ENCODE measurements at regions not wholly inside any gene's neighbourhood (a gene's known extent, or its start where the extent isn't known, plus 50 kb on each side); places are given as distances from the start of the nearest gene placed in this dataset.

DNA sequence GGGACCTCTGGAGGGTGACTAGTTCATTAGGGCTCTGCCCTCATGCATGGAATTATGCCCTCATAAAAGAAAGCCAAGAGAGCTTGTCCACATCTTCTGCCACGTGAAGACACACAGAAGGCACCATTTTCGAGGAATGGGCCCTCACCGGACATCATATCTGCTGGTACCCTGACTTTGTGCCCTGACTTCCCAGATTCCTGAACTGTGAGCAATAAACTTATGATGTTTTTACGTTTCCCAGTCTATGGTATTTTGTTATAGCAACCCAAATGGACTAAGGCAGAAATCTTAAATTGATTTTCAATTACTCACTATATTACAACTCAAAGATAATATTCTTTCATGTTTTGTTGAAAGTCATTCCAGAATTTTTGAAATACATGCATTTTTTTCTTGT, 163.8 kb upstream of the PAPPA start:
- no peak overlapping the region for H3K4me3 Mint-ChIP-seq
- H3K4me1 Mint-ChIP-seq: no peaks in the 10 kb centered on the region
- peaks cover 2% of the 10 kb centered on the region for H3K9me3 Mint-ChIP-seq
- peaks cover 4% of the 10 kb centered on the region for H3K27me3 Mint-ChIP-seq
- no peak overlapping the region for H3K27ac Mint-ChIP-seq
- H3K36me3 Mint-ChIP-seq: no peaks in the 10 kb centered on the region
- ATAC-seq: no peak

DNA sequence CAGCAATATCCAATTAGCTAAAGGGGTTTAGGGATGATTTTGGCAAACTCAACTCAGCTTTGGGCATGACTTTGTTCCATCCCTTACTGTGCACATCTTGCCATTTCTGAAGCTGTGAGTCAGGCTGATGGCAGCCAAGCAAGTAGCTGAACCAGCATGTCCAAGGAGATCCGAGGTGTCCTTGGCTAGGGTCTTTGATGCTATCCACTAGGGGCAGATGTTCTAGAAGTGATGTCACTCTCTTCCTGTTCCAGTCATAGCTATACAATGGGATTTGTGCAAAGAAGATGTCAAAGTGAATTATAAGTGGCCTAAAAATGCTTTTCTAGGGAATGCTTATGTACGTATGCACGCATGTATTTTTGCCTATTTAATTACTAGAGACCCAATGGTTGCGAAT, 160.8 kb upstream of the PAPPA start:
- Mint-ChIP-seq H3K27ac (no peak overlapping the region), H3K4me3 (no peak overlapping the region), H3K4me1 (no peaks in the 10 kb centered on the region), H3K9me3 (no peaks in the 10 kb centered on the region), H3K36me3 (no peaks in the 10 kb centered on the region), H3K27me3 (peaks cover 9% of the 10 kb centered on the region)
- ATAC-seq: no peak

DNA sequence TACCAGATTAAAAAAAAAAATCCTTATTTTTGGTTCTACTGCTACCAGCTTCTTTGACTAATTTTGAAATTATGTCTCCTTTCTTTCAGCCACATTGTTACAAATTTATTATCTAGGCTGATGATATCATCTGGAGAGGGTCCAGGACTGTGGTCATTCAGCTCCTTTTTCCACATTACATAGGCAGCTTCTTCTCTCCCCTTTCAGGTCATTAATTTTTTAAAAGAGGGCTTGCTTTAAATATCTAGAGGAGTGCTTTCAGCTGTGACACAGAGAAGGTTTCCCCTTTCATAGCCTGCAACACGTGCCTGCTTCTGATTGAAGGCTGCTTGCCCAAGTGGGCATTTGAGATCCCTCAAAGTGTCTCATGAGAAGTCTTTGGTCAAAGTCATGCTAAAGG, 155.7 kb upstream of the PAPPA start:
- Mint-ChIP-seq H3K4me3 (no peak overlapping the region), H3K4me1 (no peaks in the 10 kb centered on the region), H3K36me3 (no peaks in the 10 kb centered on the region), H3K27ac (no peak overlapping the region), H3K9me3 (peaks cover 4% of the 10 kb centered on the region), H3K27me3 (peaks cover 9% of the 10 kb centered on the region)
- no peak for ATAC-seq

DNA sequence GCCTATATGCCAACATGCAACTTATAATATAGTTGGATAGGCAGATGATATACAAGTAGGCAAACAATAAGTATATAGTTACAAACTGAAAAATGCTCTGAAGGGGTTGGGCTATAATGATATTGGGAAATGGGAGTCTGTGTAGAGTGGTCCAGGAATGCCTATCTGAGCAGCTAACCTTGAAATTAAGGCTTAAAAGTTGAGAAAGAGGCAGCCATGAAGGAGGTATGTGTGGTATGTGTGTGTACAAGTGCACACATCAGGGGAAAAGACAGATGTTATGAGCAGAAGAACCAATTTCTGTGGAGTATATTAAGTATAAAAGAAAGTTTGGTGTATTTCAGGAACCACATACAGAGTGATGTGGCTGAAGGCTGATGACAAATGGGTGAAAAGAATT, 154.9 kb upstream of the PAPPA start:
- H3K27me3 Mint-ChIP-seq: peaks cover 9% of the 10 kb centered on the region
- no peak for ATAC-seq
- H3K4me1 Mint-ChIP-seq: no peaks in the 10 kb centered on the region
- H3K36me3 Mint-ChIP-seq: no peaks in the 10 kb centered on the region
- H3K9me3 Mint-ChIP-seq: peaks cover 4% of the 10 kb centered on the region
- H3K4me3 Mint-ChIP-seq: no peak overlapping the region
- no peak overlapping the region for H3K27ac Mint-ChIP-seq

DNA sequence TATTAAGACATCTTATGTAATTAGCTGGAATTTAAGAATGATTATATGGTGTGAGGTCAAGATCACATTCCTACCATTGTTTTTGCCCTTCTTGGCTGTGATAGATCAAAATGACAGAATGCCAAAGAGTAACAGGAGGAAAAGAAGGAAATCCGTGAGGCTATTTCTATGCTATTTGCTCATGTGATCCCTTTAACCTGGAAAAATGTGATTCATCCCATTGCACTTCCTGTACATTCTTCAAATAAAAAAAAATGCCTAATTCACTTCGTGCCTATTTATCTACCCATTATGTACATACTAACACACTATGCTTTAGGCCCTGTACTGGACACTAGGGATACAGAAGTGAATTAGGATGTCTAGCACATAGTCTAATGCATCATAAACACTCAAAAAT, 154.1 kb upstream of the PAPPA start:
- H3K4me3 Mint-ChIP-seq: no peak overlapping the region
- H3K9me3 Mint-ChIP-seq: peaks cover 4% of the 10 kb centered on the region
- peaks cover 8% of the 10 kb centered on the region for H3K27me3 Mint-ChIP-seq
- no peaks in the 10 kb centered on the region for H3K4me1 Mint-ChIP-seq
- ATAC-seq: no peak
- H3K27ac Mint-ChIP-seq: no peak overlapping the region
- H3K36me3 Mint-ChIP-seq: no peaks in the 10 kb centered on the region

DNA sequence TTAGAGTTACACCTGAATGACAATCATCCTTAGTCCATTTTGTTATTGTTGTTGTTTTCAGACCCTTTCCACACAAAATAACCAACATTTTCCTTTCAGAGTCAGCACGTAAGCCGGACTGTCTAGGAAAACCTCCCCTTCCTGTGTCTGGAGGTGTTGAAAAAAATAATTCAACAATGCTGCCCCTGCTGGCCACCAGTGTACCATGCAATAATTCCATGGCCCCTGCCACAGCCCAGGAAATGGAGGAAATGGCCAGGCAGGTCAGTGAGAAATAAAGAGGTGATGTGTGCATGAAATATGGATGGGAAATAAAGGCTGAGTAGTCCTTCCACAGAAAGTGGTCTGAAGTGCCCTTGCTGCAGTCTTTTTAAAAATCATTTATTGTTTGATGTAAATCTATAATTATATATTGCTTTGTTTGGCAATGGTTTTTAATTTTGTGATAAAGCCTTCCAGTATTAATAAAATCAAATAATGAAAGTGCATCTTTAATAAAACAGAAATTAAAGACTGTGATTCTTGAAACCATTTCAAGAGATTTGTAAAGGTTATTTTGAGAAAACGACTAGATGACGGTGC, 152.8 kb upstream of the PAPPA start:
- Mint-ChIP-seq H3K36me3 (no peaks in the 10 kb centered on the region), H3K4me1 (no peaks in the 10 kb centered on the region), H3K27ac (no peak overlapping the region), H3K4me3 (no peak overlapping the region), H3K27me3 (no peaks in the 10 kb centered on the region), H3K9me3 (peaks cover 4% of the 10 kb centered on the region)
- ATAC-seq: no peak

DNA sequence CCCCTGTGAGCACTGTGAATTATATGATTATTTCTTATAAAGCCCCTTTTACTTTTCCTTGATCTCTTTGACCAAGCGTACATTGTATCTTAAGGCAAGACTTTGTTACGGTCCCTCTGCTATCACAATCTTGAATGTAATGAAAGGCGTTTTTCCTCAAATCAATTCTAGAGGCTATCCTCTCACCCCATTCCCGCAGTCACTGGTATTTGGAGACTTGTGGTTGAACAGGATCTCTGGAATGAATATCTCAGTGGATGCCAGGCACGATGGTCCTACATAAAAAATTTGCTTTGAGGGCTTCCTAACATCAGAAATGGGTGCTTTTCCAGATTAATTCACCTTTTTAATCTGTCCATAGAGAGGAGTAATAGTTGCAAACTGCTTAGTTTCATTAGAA, 151.4 kb upstream of the PAPPA start:
- Mint-ChIP-seq H3K4me1 (no peaks in the 10 kb centered on the region), H3K9me3 (peaks cover 4% of the 10 kb centered on the region), H3K27ac (no peak overlapping the region), H3K27me3 (no peaks in the 10 kb centered on the region), H3K36me3 (no peaks in the 10 kb centered on the region), H3K4me3 (no peak overlapping the region)
- no peak for ATAC-seq

DNA sequence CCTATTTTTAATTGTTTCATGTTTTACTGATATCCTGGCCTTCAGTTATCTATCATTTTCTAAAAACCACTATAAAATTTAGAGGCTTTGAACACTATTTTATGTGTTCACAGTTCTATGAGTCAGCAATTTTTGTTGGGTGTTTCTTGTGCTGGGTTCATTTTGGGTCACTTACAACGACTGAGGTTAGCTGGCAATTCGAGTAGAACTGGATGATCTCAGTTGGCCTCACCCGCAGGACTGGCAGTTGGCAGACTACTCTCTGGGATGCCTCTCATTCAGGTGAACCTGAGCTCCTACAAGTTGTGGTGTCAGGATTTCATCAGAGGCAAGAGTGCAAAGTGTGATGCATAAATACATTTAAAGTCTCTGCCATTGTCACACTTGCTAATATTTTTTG, 151.0 kb upstream of the PAPPA start:
- no peak for ATAC-seq
- Mint-ChIP-seq H3K4me3 (no peak overlapping the region), H3K9me3 (peaks cover 4% of the 10 kb centered on the region), H3K27me3 (no peaks in the 10 kb centered on the region), H3K4me1 (no peaks in the 10 kb centered on the region), H3K27ac (no peak overlapping the region), H3K36me3 (no peaks in the 10 kb centered on the region)

DNA sequence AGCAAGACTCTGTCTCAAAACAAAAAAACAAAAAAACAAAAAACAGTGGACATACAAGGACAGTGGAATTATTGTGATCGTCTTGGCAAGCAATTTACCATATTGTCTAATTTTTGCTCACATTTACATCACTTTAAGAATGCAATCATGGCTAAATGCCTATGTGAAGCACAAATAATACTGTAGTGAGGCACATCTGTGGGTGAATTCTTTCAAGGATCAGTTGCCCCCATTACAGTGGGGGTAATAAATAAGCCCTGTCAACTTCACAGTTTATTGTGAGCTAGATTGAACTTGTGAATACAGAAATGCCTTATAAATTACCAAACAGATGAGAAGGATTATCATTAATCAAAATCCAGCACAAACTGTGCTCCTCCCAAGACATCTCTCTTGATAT, 150.2 kb upstream of the PAPPA start:
- Mint-ChIP-seq H3K9me3 (peaks cover 4% of the 10 kb centered on the region), H3K36me3 (no peaks in the 10 kb centered on the region), H3K27me3 (no peaks in the 10 kb centered on the region), H3K4me1 (no peaks in the 10 kb centered on the region), H3K27ac (no peak overlapping the region), H3K4me3 (no peak overlapping the region)
- no peak for ATAC-seq

DNA sequence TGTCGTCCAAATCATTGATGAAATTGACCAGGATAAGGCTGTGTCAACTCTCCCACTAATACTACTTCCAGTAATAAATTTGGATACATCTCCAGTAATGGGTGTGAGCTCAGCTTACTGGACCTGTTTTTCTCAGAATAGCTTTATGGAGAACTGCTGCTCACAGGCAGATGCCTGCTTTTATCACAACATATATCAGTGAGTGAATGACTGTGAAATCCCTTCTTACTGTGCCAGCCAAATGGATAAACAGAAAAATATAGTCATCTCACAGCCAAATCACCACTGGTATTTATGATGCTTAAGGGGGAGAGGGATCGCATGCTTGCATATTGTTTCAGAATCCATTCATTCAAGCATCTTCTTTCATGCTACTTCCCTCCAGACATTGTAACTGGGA, 148.4 kb upstream of the PAPPA start:
- no peaks in the 10 kb centered on the region for H3K27me3 Mint-ChIP-seq
- no peaks in the 10 kb centered on the region for H3K36me3 Mint-ChIP-seq
- ATAC-seq: no peak
- H3K27ac Mint-ChIP-seq: no peak overlapping the region
- peaks cover 5% of the 10 kb centered on the region for H3K9me3 Mint-ChIP-seq
- H3K4me3 Mint-ChIP-seq: no peak overlapping the region
- no peaks in the 10 kb centered on the region for H3K4me1 Mint-ChIP-seq

DNA sequence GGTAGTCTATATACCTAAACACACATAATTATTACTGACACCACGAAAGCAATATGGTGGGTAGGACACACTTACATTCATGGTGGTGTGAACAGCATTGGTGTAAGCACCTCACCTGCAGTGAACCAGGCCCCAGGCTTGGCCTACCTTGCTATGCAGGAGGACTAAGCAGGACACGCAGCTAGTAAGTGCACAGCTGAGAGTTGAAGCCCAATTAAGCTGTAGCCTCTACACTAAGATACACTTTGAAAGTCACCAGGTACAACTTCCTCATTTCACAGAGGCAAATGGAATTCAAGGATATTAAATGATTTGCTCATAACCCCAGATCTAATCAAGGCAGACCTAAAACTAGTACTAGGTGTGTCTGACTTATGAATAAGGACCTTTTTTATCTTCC, 145.8 kb upstream of the PAPPA start:
- Mint-ChIP-seq H3K27ac (no peak overlapping the region), H3K9me3 (peaks cover 6% of the 10 kb centered on the region), H3K4me3 (no peak overlapping the region), H3K4me1 (no peaks in the 10 kb centered on the region), H3K27me3 (no peaks in the 10 kb centered on the region), H3K36me3 (no peaks in the 10 kb centered on the region)
- no peak for ATAC-seq

DNA sequence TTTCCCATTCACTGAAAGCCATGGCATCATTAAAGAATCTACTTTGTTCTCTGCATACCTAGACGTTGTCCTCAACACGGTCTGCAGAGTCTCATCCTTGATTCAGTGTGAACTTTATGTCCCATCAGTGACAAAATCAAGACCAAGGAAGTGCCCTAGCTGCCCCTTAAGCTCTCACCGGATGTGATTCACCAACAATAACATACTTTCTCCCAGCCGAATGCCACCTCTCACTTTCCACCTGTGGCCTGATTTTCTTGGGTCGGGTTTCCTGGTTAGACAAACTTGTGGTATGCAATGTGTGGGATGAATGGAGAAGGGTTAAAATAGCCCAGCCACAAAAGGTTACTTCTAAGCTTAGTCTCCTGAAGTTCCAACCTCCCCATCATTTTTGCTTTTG, 145.3 kb upstream of the PAPPA start:
- Mint-ChIP-seq H3K27me3 (no peaks in the 10 kb centered on the region), H3K27ac (no peak overlapping the region), H3K4me3 (no peak overlapping the region), H3K36me3 (no peaks in the 10 kb centered on the region), H3K4me1 (no peaks in the 10 kb centered on the region), H3K9me3 (peaks cover 6% of the 10 kb centered on the region)
- no peak for ATAC-seq

DNA sequence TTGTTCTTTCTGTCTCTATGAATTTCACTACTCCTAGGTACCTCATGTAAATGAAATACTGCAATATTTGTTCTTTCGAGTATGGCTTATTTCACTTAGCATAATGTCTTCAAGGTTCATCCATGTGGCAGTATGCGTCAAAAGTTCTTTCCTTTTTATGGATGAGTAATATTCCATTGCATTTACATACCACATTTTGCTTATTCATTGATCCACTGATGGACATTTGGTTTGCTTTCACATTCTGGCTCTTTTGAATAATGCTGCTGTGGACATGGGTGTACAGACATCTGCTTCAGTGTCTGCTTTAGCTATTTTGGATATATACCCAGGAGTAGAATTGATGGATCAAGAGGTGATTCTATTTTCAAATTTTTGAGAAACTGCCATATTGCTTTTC, 144.2 kb upstream of the PAPPA start:
- H3K36me3 Mint-ChIP-seq: no peaks in the 10 kb centered on the region
- H3K9me3 Mint-ChIP-seq: peaks cover 6% of the 10 kb centered on the region
- H3K4me3 Mint-ChIP-seq: no peak overlapping the region
- H3K27ac Mint-ChIP-seq: no peak overlapping the region
- ATAC-seq: no peak
- H3K4me1 Mint-ChIP-seq: no peaks in the 10 kb centered on the region
- no peaks in the 10 kb centered on the region for H3K27me3 Mint-ChIP-seq

DNA sequence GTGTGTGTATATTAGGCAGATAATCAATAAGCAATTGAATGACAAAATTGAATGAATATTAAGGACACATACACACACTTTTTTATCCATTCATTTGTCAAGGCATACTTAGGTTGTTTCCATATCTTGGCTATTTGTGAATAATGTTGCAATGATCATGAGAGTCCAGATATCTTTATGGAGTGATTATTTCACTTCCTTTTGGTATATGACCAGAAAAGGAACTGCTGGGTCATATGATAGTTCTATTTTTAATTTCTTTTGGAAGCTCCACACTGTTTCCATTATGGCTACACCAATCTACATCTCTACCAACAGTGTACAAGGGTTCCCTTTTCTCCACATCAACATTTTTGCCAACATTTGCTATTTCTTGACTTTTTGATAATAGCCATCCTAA, 137.7 kb upstream of the PAPPA start:
- H3K27me3 Mint-ChIP-seq: no peaks in the 10 kb centered on the region
- H3K9me3 Mint-ChIP-seq: peaks cover 9% of the 10 kb centered on the region
- no peak for ATAC-seq
- H3K4me3 Mint-ChIP-seq: no peak overlapping the region
- no peak overlapping the region for H3K27ac Mint-ChIP-seq
- H3K36me3 Mint-ChIP-seq: no peaks in the 10 kb centered on the region
- no peaks in the 10 kb centered on the region for H3K4me1 Mint-ChIP-seq

DNA sequence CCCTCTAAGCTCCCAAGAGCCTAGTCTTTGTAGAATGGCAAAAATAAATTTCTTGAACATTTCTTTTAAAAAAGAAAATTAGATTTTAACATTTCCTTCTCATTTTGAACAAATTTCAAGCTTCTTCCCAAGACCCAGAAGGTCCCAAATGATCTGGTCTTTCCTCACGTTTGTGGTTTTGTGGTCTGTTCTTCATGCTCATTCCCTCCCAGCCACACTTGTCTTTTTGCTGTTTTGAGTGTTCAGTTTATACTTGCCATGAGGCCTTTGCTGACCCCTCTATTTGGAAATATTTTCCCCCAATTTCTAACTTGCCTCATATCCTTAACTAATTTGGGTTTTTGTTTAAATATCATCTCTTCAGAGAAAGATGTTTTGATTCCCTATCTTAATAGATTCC, 133.4 kb upstream of the PAPPA start:
- H3K27me3 Mint-ChIP-seq: no peaks in the 10 kb centered on the region
- no peaks in the 10 kb centered on the region for H3K36me3 Mint-ChIP-seq
- H3K27ac Mint-ChIP-seq: no peak overlapping the region
- H3K4me3 Mint-ChIP-seq: no peak overlapping the region
- no peak for ATAC-seq
- peaks cover 9% of the 10 kb centered on the region for H3K9me3 Mint-ChIP-seq
- no peaks in the 10 kb centered on the region for H3K4me1 Mint-ChIP-seq

DNA sequence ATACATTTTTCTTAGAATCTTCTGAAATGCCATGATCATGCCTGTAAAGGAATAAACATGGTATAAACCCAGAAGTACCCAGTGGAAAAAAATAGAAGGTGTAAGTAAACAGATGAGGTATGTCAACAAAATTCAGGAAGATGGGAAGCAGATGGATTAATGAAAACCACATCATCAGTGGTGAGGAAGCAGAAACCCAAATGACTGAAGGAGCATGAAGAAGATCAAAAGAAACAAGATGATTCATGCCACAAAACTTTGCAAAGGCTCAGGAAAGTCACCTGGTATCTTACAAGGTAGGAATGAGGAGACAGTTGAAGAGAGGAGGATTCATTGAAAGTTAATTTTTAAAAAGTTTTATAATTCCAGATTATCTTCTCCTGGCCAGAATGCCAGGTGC, 132.8 kb upstream of the PAPPA start:
- Mint-ChIP-seq H3K4me3 (no peak overlapping the region), H3K27ac (no peak overlapping the region), H3K4me1 (no peaks in the 10 kb centered on the region), H3K9me3 (peaks cover 6% of the 10 kb centered on the region), H3K36me3 (no peaks in the 10 kb centered on the region), H3K27me3 (no peaks in the 10 kb centered on the region)
- no peak for ATAC-seq

DNA sequence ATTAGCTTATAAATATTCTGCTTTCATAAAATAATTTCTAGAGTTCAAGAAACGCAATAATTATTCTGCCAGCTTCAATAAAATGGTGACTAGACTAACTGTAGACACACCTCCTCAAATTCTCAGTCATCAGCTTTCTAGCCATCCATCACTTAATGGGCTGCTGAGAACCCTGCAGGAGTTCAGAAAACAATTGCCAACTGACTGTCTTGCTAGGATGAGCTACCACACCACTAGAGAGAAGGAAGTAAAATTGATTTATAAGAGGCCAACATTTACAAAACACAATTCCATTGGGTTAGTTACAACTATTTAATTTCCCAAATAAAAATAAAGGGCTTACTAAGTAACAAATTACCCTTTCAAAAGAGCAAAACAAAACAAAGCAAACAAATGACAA, 126.5 kb upstream of the PAPPA start:
- ATAC-seq: no peak
- Mint-ChIP-seq H3K36me3 (no peaks in the 10 kb centered on the region), H3K27ac (no peak overlapping the region), H3K9me3 (peaks cover 17% of the 10 kb centered on the region), H3K4me1 (no peaks in the 10 kb centered on the region), H3K4me3 (no peak overlapping the region), H3K27me3 (no peaks in the 10 kb centered on the region)

Measured in stimulated activated memory B cell treated with anti-CD40 and anti-IgM and Interleukin-4, amounts not matched to agents 10 μg/mL and 1 μg/mL and 100 μg/mL, for 72 hours (primary cell).